GM12874 (cell line): ENCODE measurements at regions not wholly inside any gene's neighbourhood (a gene's known extent, or its start where the extent isn't known, plus 50 kb on each side); places are given as distances from the start of the nearest gene placed in this dataset.

Source experiments
- TF ChIP-seq, protein P1 (sequence below): IDR thresholded peaks from 2 replicates; pipeline ENCODE4 v1.5.1; 2011; ENCODE audit warnings: low read depth, mild to moderate bottlenecking, control low read depth, low read length, moderate library complexity; ENCODE audit not compliant: insufficient read depth

GRCh38 chr15:70438776-70439175 is 324.6 kb downstream of the UACA start:
- TF ChIP-seq, protein P1, sequence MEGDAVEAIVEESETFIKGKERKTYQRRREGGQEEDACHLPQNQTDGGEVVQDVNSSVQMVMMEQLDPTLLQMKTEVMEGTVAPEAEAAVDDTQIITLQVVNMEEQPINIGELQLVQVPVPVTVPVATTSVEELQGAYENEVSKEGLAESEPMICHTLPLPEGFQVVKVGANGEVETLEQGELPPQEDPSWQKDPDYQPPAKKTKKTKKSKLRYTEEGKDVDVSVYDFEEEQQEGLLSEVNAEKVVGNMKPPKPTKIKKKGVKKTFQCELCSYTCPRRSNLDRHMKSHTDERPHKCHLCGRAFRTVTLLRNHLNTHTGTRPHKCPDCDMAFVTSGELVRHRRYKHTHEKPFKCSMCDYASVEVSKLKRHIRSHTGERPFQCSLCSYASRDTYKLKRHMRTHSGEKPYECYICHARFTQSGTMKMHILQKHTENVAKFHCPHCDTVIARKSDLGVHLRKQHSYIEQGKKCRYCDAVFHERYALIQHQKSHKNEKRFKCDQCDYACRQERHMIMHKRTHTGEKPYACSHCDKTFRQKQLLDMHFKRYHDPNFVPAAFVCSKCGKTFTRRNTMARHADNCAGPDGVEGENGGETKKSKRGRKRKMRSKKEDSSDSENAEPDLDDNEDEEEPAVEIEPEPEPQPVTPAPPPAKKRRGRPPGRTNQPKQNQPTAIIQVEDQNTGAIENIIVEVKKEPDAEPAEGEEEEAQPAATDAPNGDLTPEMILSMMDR, result no peak

- TF ChIP-seq, protein P1, result no peak
These were observed 325.4 kb downstream of the UACA start for GRCh38 chr15:70437882-70438451.

- TF ChIP-seq, protein P1, result no peak
These were observed 326.3 kb downstream of the UACA start for GRCh38 chr15:70437089-70437488.

- TF ChIP-seq, protein P1, result no peak
These were observed 326.9 kb downstream of the UACA start for GRCh38 chr15:70436428-70436827.

GRCh38 chr15:70435872-70436271 is 327.5 kb downstream of the UACA start:
- TF ChIP-seq, protein P1, result no peak

DNA sequence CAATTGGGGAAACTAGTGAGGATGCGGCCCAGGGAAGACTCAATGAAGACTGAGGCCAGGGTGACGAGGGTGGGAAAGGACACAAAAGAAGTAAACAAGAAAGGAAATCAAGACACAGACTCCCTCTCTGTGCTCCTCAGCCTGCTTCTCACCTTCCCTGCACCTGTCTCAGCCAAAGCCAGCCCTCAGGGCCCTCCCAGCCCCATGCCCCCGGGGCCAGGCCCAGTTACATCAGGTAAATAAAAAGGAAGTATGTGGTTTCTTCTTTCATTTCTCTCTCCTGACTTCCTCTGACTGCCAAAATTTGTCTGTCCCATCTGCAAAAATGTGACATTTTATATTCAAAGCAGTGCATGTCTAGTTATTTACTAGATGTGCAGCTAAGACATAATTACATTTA is 328.0 kb downstream of the UACA start:
- TF ChIP-seq, protein P1, result no peak

DNA sequence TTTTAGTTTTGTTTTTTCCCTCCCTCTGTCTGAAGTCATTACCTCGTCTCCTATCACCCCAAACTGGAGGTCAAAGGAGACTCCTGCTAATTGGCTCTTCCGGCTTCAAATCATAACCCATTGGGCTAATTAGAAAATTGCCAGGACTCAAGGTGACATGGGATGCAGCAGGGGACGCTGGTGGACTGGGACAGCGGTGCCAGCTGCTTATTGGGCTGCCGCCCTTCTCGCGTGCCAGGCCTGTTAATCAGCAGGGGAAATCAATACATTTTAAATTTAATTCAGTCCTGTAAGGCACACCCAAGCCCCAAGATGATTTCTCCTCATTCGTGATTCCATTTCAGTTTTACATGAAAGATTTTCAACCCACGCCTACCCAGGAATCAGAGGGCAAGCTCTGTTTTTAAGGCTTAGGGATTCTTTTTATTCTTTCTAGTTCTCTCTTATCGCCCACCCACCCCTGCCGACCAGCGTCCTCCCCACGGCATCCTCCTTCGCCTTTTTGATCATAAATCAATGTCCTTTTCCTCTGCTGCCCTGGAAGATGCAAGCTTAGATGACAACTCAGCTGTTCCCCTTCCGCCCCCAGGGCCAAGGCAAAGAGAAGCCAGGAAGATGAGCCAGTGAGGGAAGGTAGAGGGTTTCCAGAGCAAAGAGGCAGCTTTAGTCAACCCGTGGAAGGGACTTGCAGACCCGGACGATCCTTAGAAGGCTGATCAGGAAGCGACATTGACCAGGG is 329.6 kb downstream of the UACA start:
- TF ChIP-seq, protein P1, result no peak
